ENCODE measurements at regions not wholly inside any gene's neighbourhood (a gene's known extent, or its start where the extent isn't known, plus 50 kb on each side); places are given as distances from the start of the nearest gene placed in this dataset.

GRCh38 chr20:23207826-23208540 is 121.9 kb upstream of the CD93 start:
- Mint-ChIP-seq H3K36me3 (ENCODE audit: low read depth) (no peaks in the 10 kb centered on the region), H3K4me1 (peaks cover 18% of the 10 kb centered on the region), H3K9me3 (peaks cover 5% of the 10 kb centered on the region), H3K27ac (no peak overlapping the region), H3K4me3 (no peak overlapping the region), H3K27me3 (ENCODE audit: low read depth) (peaks cover 25% of the 10 kb centered on the region)
- TF ChIP-seq CTCF (IDR thresholded peaks at IDR 0.05; ENCODE audit: unreplicated experiment in 3 of 3): no peak

- H3K9me3 Mint-ChIP-seq: peaks cover 5% of the 10 kb centered on the region
- H3K4me3 Mint-ChIP-seq: no peak overlapping the region
- peaks cover 18% of the 10 kb centered on the region for H3K4me1 Mint-ChIP-seq
- TF ChIP-seq CTCF (IDR thresholded peaks at IDR 0.05; ENCODE audit: unreplicated experiment in 3 of 3): no peak
- no peak overlapping the region for H3K27ac Mint-ChIP-seq
- H3K27me3 Mint-ChIP-seq (ENCODE audit: low read depth): peaks cover 27% of the 10 kb centered on the region
- no peaks in the 10 kb centered on the region for H3K36me3 Mint-ChIP-seq (ENCODE audit: low read depth)
Measured at GRCh38 chr20:23206995-23207394, 120.9 kb upstream of the CD93 start.

- H3K36me3 Mint-ChIP-seq (ENCODE audit: low read depth): no peaks in the 10 kb centered on the region
- peaks cover 18% of the 10 kb centered on the region for H3K4me1 Mint-ChIP-seq
- TF ChIP-seq CTCF (IDR thresholded peaks at IDR 0.05; ENCODE audit: unreplicated experiment in 3 of 3): no peak
- H3K4me3 Mint-ChIP-seq: no peak overlapping the region
- H3K27me3 Mint-ChIP-seq (ENCODE audit: low read depth): peaks cover 33% of the 10 kb centered on the region
- H3K9me3 Mint-ChIP-seq: peaks cover 5% of the 10 kb centered on the region
- H3K27ac Mint-ChIP-seq: peak overlapping the region; percentile 70 to 92 (median 91)
Measured at GRCh38 chr20:23206061-23206460, 119.9 kb upstream of the CD93 start.

GRCh38 chr20:23205611-23206041 is 119.5 kb upstream of the CD93 start:
- no peak for TF ChIP-seq CTCF (IDR thresholded peaks at IDR 0.05; ENCODE audit: unreplicated experiment in 3 of 3)
- peaks cover 5% of the 10 kb centered on the region for H3K9me3 Mint-ChIP-seq

GRCh38 chr20:23205211-23205610 is 119.1 kb upstream of the CD93 start:
- Mint-ChIP-seq H3K27me3 (ENCODE audit: low read depth) (peaks cover 38% of the 10 kb centered on the region), H3K27ac (peak overlapping the region; percentile 70 to 92 (median 91)), H3K9me3 (peaks cover 5% of the 10 kb centered on the region), H3K36me3 (ENCODE audit: low read depth) (no peaks in the 10 kb centered on the region), H3K4me1 (peaks cover 18% of the 10 kb centered on the region), H3K4me3 (no peak overlapping the region)
- no peak for TF ChIP-seq CTCF (IDR thresholded peaks at IDR 0.05; ENCODE audit: unreplicated experiment in 3 of 3)

More at GRCh38 chr20:23205611-23206041, 119.5 kb upstream of the CD93 start:
- Mint-ChIP-seq H3K27me3 (ENCODE audit: low read depth) (peaks cover 38% of the 10 kb centered on the region), H3K36me3 (ENCODE audit: low read depth) (no peaks in the 10 kb centered on the region), H3K4me3 (peak overlapping the region in 1 of 3 experiments; percentile 23), H3K4me1 (peaks cover 18% of the 10 kb centered on the region), H3K27ac (peak overlapping the region; percentile 70 to 92 (median 91))
